Thyroid gland (tissue), 4 donors: ENCODE measurements at regions not wholly inside any gene's neighbourhood (a gene's known extent, or its start where the extent isn't known, plus 50 kb on each side); places are given as distances from the start of the nearest gene placed in this dataset.

Source experiments
- DNase-seq, 2 donors: peaks; one replicate each; pipeline ENCODE4 v3.0.0-alpha.2; 2019
- H3K27ac ChIP-seq, 3 donors: fragments of 200-600 bp; sonication (generic); 1 replicate in 2 of 3; 2 replicates in 1 of 3; pipeline ENCODE4 v1.5.1; 2016 to 2019; ENCODE audit warnings: mild to moderate bottlenecking in 1 of 3, moderate library complexity in 1 of 3
- H3K27me3 ChIP-seq: fragments of 200-600 bp; sonication (generic); one replicate; pipeline ENCODE4 v1.5.1; 2019
- H3K36me3 ChIP-seq, 2 donors: fragments of 200-600 bp; sonication (generic); one replicate each; pipeline ENCODE4 v1.5.1; 2016 to 2019
- H3K4me1 ChIP-seq, 2 donors: fragments of 200-600 bp; sonication (generic); one replicate each; pipeline ENCODE4 v1.5.1; 2017 to 2019
- H3K4me3 ChIP-seq, 3 donors: fragments of 200-600 bp; sonication (generic); replicated peaks in 1 of 3; 1 replicate in 2 of 3; 2 replicates in 1 of 3; pipeline ENCODE4 v1.5.1; 2016; ENCODE audit warnings: mild to moderate bottlenecking in 1 of 3
- H3K9me3 ChIP-seq: fragments of 200-600 bp; sonication (generic); one replicate; pipeline ENCODE4 v1.5.1; 2017
- POLR2A ChIP-seq, 2 donors: fragments of 450-650 bp; IDR thresholded peaks; one replicate each; pipeline ENCODE4 v1.6.1; 2017; ENCODE audit warnings: antibody characterized with exemption in 2 of 2, mild to moderate bottlenecking in 2 of 2, moderate library complexity in 1 of 2
- WGBS, 2 donors: methylation state at CpG; one replicate each; pipeline ENCODE4 v1.1.5; 2017; 5-methylcytosine and 5-hydroxymethylcytosine counted together
- intact Hi-C: fragments of 100-400 bp; cut with DNase I; formaldehyde crosslinking; loops from one replicate; pipeline ENCODE4 v1.15.1; 2023
- TF ChIP-seq, protein P1 (sequence below), 6 experiments: fragments of 200-600 bp in 3 of 6; fragments of 450-650 bp in 3 of 6; sonication (generic) in 3 of 6; IDR thresholded peaks; one replicate each; pipeline ENCODE4 v1.5.1; 2016 to 2019; ENCODE audit warnings: antibody characterized with exemption in 6 of 6, mild to moderate bottlenecking in 2 of 6, inconsistent platforms in 1 of 6, moderate library complexity in 1 of 6

DNA sequence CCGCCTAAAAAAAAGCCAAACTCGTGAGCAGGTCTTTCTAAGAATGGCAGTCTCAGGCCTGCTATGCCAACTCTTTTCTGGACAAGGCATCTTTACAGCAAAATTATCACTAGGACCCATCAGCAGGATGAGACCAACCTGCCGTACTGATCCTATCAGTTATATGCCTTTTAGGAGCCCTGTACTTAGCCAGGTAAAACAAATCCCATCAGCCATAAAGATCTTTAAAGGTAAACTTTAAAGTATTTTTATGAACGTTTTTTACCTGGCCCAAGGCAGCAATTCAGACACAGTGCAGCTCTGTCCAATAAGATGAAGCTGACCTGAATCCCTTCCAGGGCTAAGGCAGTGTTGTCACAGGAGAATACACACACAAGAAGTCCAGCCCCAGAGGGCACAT, 51.3 kb upstream of the TGM3 start:
- Histone ChIP-seq H3K4me1 (peaks cover 0 to 4% of the 10 kb centered on the region in 2 donors), H3K27me3 (no peaks in the 10 kb centered on the region), H3K27ac (no peak overlapping the region), H3K4me3 (no peak overlapping the region), H3K36me3 (no peaks in the 10 kb centered on the region), H3K9me3 (no peaks in the 10 kb centered on the region)
- 63 to 76% methylated on average over 4 of the region's 4 CpGs for WGBS, 2 donors
- DNase-seq: no peak
- intact Hi-C loops: no loop called here
- no peak for TF ChIP-seq POLR2A (IDR thresholded peaks at IDR 0.05)
- TF ChIP-seq, protein P1, sequence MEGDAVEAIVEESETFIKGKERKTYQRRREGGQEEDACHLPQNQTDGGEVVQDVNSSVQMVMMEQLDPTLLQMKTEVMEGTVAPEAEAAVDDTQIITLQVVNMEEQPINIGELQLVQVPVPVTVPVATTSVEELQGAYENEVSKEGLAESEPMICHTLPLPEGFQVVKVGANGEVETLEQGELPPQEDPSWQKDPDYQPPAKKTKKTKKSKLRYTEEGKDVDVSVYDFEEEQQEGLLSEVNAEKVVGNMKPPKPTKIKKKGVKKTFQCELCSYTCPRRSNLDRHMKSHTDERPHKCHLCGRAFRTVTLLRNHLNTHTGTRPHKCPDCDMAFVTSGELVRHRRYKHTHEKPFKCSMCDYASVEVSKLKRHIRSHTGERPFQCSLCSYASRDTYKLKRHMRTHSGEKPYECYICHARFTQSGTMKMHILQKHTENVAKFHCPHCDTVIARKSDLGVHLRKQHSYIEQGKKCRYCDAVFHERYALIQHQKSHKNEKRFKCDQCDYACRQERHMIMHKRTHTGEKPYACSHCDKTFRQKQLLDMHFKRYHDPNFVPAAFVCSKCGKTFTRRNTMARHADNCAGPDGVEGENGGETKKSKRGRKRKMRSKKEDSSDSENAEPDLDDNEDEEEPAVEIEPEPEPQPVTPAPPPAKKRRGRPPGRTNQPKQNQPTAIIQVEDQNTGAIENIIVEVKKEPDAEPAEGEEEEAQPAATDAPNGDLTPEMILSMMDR (IDR thresholded peaks at IDR 0.05): no peak

DNA sequence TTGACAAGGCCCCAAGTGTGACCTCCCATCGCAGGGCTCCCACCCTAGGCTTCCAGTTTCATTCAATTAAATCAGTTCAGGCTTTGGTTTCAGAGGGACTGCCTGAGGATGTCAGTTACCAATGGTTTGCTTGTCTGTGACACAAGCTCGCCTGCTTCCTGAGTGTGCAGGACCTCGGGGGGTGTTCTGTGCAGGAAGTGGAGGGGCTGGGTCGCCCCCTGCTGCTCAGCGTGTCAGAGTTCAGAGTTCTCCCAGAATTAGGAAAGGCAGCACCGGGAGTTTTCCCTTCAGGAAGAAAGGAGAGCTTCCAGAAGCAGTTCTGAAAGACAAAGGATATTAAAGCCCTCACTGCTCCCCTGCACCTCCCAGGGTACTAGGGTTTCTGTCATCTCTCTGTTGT, 50.8 kb upstream of the TGM3 start:
- H3K27ac ChIP-seq: no peak overlapping the region
- H3K4me3 ChIP-seq: no peak overlapping the region
- H3K27me3 ChIP-seq: no peaks in the 10 kb centered on the region
- no peak for TF ChIP-seq POLR2A (IDR thresholded peaks at IDR 0.05)
- TF ChIP-seq, protein P1 (IDR thresholded peaks at IDR 0.05): no peak
- H3K36me3 ChIP-seq: no peaks in the 10 kb centered on the region
- peaks cover 0 to 2% of the 10 kb centered on the region in 2 donors for H3K4me1 ChIP-seq
- 23 to 38% methylated on average over 6 of the region's 6 CpGs for WGBS, 2 donors
- no peaks in the 10 kb centered on the region for H3K9me3 ChIP-seq
- intact Hi-C loops: no loop called here
- no peak for DNase-seq

DNA sequence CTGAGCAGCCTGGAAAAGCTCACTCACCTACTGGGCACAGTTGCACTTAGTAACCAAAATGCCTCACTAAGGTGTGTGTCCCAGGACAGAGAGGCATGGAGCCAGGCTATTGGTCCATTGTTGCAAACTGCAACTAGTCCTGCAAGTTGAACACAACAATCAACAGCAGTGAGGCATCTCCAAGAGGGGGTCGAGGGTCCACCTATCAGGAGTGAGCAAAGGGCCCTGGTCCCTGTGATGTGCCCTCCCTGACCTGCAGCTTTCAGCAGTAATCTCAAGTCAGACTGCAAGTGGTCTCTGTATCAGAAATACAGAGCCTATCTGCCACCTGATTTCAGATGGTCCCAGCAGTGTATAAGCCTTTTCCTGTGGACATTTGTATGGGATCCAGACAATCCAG, 50.2 kb upstream of the TGM3 start:
- Histone ChIP-seq H3K4me3 (no peak overlapping the region), H3K36me3 (no peaks in the 10 kb centered on the region), H3K27me3 (no peaks in the 10 kb centered on the region), H3K4me1 (no peaks in the 10 kb centered on the region), H3K9me3 (no peaks in the 10 kb centered on the region), H3K27ac (no peak overlapping the region)
- no peak for DNase-seq
- WGBS, 2 donors: 0 to 18% methylated on average over 1 of the region's 1 CpG
- TF ChIP-seq, protein P1 (IDR thresholded peaks at IDR 0.05): no peak
- TF ChIP-seq POLR2A (IDR thresholded peaks at IDR 0.05): no peak
- intact Hi-C loops: no loop called here
